OCI-LY3 (cell line): ENCODE measurements at regions not wholly inside any gene's neighbourhood (a gene's known extent, or its start where the extent isn't known, plus 50 kb on each side); places are given as distances from the start of the nearest gene placed in this dataset.

ENCODE experiments used
- H2AFZ ChIP-seq: fragments of 200-600, 300-600 bp; shearing (Covaris generic); 2 replicates; pipeline ENCODE4 v1.6.0; 2014; ENCODE audit warnings: antibody characterized with exemption, low read depth, low read length
- H3K27ac ChIP-seq: fragments of 200-600, 300-600 bp; sonication (generic); 2 replicates; pipeline ENCODE4 v1.5.1; 2014; ENCODE audit warnings: mild to moderate bottlenecking, low read length, moderate library complexity, mixed read lengths
- H3K27me3 ChIP-seq: fragments of 200-600, 300-600 bp; sonication (generic); 2 replicates; pipeline ENCODE4 v1.6.1; 2014; ENCODE audit warnings: low read depth, low read length, mixed read lengths
- H3K36me3 ChIP-seq: fragments of 200-600, 300-600 bp; sonication (generic); replicated peaks from 2 replicates; pipeline ENCODE3; 2014; ENCODE audit warnings: low read depth, low read length, mixed read lengths
- H3K4me1 ChIP-seq: fragments of 300-600, 200-600 bp; sonication (generic); 2 replicates; pipeline ENCODE4 v1.6.1; 2014; ENCODE audit warnings: low read length, mixed read lengths
- H3K4me2 ChIP-seq: fragments of 200-600, 300-600 bp; sonication (generic); 2 replicates; pipeline ENCODE4 v1.6.1; 2014; ENCODE audit warnings: low read length, mixed read lengths
- H3K4me3 ChIP-seq: fragments of 300-600, 200-600 bp; sonication (generic); 2 replicates; pipeline ENCODE4 v1.5.1; 2014; ENCODE audit warnings: antibody characterized with exemption, mild to moderate bottlenecking, low read length, moderate library complexity
- H3K79me2 ChIP-seq: fragments of 300-600, 200-600 bp; shearing (Covaris generic); 2 replicates; pipeline ENCODE4 v1.6.1; 2014; ENCODE audit warnings: mild to moderate bottlenecking, low read length, mixed read lengths
- H3K9ac ChIP-seq: fragments of 300-600, 200-600 bp; shearing (Covaris generic); 2 replicates; pipeline ENCODE4 v1.6.0; 2014; ENCODE audit warnings: mild to moderate bottlenecking, low read length, moderate library complexity
- H3K9me3 ChIP-seq: fragments of 200-600, 300-600 bp; shearing (Covaris generic); 2 replicates; pipeline ENCODE4 v1.6.1; 2014; ENCODE audit warnings: low read length, mixed read lengths; ENCODE audit not compliant: insufficient read depth
- H4K20me1 ChIP-seq: fragments of 200-600, 300-600 bp; sonication (generic); 2 replicates; pipeline ENCODE4 v1.6.1; 2016; ENCODE audit warnings: low read length, mixed read lengths; ENCODE audit not compliant: insufficient read depth
- CTCF ChIP-seq: fragments of 200-600, 300-600 bp; sonication (generic); IDR thresholded peaks from 2 replicates; pipeline ENCODE4 v1.5.1; 2014; ENCODE audit warnings: antibody characterized with exemption, low read length, low read depth
- EZH2phosphoT487 ChIP-seq: fragments of 200-600 bp; shearing (Covaris generic); IDR thresholded peaks from 2 replicates; pipeline ENCODE4 v1.6.1; 2018; ENCODE audit warnings: antibody characterized with exemption, mixed run types, low read depth

- H3K79me2 ChIP-seq, result peaks cover 83% of the 10 kb centered on the region
- no peaks in the 10 kb centered on the region for H3K9me3 ChIP-seq
- H4K20me1 ChIP-seq, result peaks cover 55% of the 10 kb centered on the region
- peaks cover 48% of the 10 kb centered on the region for H3K4me1 ChIP-seq
- peak overlapping the region; percentile 97 for H3K9ac ChIP-seq
- no peaks in the 10 kb centered on the region for H3K27me3 ChIP-seq
- peak overlapping the region; percentile 86 for H3K27ac ChIP-seq
- TF ChIP-seq CTCF (no peak), EZH2phosphoT487 (no peak)
- H3K36me3 ChIP-seq, result peaks cover 4% of the 10 kb centered on the region
- peak overlapping the region; percentile 68 for H3K4me2 ChIP-seq
- peak overlapping the region; percentile 82 for H3K4me3 ChIP-seq
- no peak overlapping the region for H2AFZ ChIP-seq
Measured at GRCh38 chr13:50079655-50080202, 64.5 kb downstream of the KCNRG start.

GRCh38 chr13:50080203-50080910 lies 65.1 kb downstream of the KCNRG start:
- TF ChIP-seq EZH2phosphoT487 (no peak), CTCF (no peak)
- peak overlapping the region; percentile 82 for H3K4me3 ChIP-seq
- H3K9ac ChIP-seq, result peak overlapping the region; percentile 97
- peaks cover 77% of the 10 kb centered on the region for H3K79me2 ChIP-seq
- H3K27me3 ChIP-seq, result no peaks in the 10 kb centered on the region
- H3K36me3 ChIP-seq, result peaks cover 4% of the 10 kb centered on the region
- peaks cover 48% of the 10 kb centered on the region for H3K4me1 ChIP-seq
- H4K20me1 ChIP-seq, result peaks cover 50% of the 10 kb centered on the region
- H3K27ac ChIP-seq, result peak overlapping the region; percentile 86
- H3K9me3 ChIP-seq, result no peaks in the 10 kb centered on the region
- no peak overlapping the region for H2AFZ ChIP-seq
- peak overlapping the region; percentile 68 for H3K4me2 ChIP-seq

- H3K9me3 ChIP-seq, result no peaks in the 10 kb centered on the region
- peak overlapping the region; percentile 78; the same call in 1 of the 2 replicates for H2AFZ ChIP-seq
- TF ChIP-seq EZH2phosphoT487, result no peak
- no peak for TF ChIP-seq CTCF
- H3K4me1 ChIP-seq, result peaks cover 41% of the 10 kb centered on the region
- peak overlapping the region; percentile 86 for H3K27ac ChIP-seq
- H3K9ac ChIP-seq, result peak overlapping the region; percentile 97
- H3K36me3 ChIP-seq, result peaks cover 4% of the 10 kb centered on the region
- H3K27me3 ChIP-seq, result no peaks in the 10 kb centered on the region
- H3K4me2 ChIP-seq, result peak overlapping the region; percentile 68
- H3K4me3 ChIP-seq, result peak overlapping the region; percentile 82
- peaks cover 70% of the 10 kb centered on the region for H3K79me2 ChIP-seq
- peaks cover 43% of the 10 kb centered on the region for H4K20me1 ChIP-seq
Measured at GRCh38 chr13:50080911-50081678, 65.9 kb downstream of the KCNRG start.
